ENCODE measurements at regions not wholly inside any gene's neighbourhood (a gene's known extent, or its start where the extent isn't known, plus 50 kb on each side); places are given as distances from the start of the nearest gene placed in this dataset.

DNA sequence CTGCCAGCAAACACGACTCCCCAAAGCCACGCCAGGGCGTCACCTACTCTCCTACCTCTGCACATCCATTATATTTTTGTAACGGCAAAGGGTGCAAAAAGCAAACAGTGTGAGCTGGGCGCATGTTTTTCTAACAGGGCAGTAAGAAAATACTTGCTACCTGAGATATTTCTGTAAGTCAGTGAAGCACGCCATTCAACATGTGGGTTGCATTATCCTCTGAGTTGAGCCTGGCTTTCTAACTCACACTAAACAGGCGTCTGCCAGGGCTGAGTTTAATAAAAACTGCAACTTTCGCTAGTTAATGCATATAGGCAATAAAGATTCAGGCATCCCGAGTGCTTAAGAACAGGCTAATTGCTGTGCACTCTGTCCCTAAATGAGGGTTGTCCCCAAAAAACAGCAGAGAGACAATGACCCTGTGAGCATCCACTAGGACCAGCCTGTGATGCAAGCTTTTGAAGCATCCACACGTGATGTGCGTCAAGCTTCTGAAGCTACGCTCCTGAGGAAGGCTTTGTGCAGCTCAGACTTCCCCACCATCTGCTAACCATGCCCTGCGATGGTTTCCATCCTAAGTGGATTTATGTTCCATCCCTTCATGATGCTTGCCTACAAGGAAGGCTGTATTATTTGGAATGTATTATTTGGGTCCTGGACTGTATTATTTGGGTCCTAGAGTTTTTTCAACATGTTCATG is 70.0 kb upstream of the SIM2 start:
- no peak for DNase-seq (ENCODE audit: low spot score)

- peak; percentile 36 for DNase-seq (ENCODE audit: low spot score)
These were observed 68.3 kb upstream of the SIM2 start for GRCh38 chr21:36630485-36631206.

- no peak for DNase-seq (ENCODE audit: low spot score)
These were observed 62.9 kb upstream of the SIM2 start for GRCh38 chr21:36636016-36636415.

GRCh38 chr21:36636439-36636838 is 62.5 kb upstream of the SIM2 start:
- no peak for DNase-seq (ENCODE audit: low spot score)

GRCh38 chr21:36639769-36640168 is 59.1 kb upstream of the SIM2 start:
- DNase-seq (ENCODE audit: low spot score): no peak

- no peak for DNase-seq (ENCODE audit: low spot score)
These were observed 58.7 kb upstream of the SIM2 start for GRCh38 chr21:36640174-36640720.

DNA sequence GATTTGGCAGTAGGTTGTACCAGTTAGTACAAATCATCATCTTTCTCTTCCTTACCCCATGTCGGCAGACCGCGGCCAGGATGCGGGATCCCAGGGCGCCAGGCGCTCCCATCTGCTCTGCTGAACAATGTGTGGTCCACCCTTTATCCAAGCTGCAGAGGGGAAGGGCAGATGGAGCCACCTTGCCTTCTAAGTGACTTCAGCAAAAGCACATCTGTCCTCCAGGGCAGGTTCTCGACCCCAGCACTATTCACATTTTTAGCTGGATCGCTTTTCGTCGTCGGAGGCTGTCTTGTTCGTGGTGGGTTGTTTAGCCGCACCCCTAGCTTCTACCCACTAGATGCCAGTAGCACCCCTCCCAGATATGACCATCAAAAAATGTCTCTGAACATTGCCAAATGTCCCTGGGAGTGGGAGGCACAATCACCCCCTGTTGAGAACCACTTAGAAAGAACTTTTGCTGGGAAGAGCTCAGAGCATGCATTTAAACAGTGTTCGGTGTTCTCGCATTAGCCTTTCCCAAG is 58.1 kb upstream of the SIM2 start:
- no peak for DNase-seq (ENCODE audit: low spot score)

DNA sequence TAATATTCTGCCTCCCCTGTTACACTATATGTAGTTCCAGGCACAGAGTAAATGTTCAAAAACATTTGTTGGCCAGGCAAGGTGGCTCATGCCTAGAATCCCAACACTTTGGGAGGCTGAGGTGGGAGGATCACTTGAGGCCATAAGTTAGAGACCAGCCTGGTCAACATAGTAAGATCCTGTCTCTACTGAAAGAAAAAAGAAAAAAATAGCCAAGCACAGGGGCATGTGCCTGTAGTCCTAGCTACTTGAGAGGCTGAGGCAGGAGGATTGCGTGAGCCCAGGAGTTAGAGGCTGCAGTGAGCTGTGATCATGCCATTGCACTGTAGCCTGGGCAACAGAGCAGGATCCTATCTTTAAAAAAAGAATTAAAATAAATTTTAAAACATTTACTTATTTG is 57.6 kb upstream of the SIM2 start:
- DNase-seq (ENCODE audit: low spot score): no peak

DNA sequence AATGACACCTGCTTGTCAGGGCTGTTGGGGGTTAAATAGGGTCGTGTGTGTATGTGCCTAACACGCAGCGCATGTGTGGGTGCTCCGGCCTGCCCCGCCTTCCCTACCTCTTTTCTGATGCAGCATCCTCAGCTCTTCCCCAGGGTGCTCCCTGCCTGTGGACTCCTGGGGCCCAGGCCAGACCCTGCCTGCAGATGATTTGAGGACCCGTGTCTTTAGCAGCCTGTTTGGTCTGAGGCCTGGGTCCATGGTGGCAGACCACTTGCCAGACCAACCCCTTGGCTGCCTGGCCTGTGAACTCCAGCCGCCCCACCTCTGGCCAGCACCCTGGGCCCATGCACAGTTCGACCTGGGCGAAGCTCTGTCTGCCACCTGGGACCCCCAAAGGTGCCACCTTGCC is 57.0 kb upstream of the SIM2 start:
- no peak for DNase-seq (ENCODE audit: low spot score)

DNA sequence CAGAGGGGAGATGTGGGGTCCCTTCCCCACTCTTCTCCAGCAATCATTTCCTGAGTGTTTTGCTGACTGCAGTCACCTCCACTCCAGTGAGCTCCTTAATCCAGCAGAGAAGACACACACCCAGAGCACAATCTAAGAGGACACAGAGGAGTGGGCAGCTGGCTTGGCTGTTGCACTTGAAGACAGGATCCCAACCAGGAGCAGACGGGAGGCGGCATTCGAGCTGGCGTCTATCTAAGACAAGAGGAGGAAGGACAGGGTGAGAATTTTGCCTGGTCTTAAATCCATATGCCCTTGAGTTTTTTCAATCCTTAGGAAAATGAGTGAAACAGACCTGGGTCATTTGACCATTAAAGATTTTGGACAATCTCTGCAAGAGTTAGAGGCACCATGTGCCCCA is 56.1 kb upstream of the SIM2 start:
- DNase-seq (ENCODE audit: low spot score): no peak

DNA sequence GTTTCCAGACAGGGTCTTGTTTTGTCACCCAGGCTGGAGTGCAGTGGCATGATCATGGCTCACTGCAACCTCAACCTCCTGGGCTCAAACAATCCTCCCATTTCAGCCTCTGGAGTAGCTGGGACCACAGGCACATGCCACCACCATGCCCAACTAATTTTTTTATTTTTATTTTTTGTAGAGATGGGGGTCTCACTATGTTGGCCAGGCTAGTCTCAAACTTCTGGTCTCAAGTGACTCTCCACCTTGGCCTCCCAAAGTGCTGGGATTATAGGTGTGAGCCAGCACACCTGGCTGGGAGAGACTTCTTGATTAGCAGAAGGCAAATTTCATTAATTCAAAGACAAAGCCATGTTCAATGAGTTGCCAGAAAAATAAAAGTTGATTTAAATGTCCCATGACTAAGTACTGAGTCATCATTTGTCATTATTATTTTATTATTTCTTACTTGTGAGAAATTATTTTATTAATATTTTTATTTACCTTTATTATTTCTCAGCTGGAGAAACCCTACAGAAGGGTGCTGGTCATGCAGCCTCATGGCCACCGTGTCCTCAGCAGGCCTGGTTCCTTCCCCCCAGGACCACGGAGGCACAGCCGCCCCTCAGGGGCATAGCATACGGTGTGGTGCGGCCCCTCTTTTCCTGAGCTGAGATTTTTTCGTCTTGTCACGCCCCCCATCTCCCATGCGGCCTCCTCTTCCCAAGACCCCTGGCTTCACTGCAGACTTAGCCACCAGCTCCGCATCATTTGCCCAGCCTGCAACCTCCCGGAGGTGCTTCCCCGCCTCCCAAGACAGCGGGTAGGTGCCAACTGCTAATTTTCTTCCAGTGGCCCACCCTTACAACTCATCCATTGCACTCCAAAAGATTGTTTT is 55.3 kb upstream of the SIM2 start:
- DNase-seq (ENCODE audit: low spot score): no peak

DNA sequence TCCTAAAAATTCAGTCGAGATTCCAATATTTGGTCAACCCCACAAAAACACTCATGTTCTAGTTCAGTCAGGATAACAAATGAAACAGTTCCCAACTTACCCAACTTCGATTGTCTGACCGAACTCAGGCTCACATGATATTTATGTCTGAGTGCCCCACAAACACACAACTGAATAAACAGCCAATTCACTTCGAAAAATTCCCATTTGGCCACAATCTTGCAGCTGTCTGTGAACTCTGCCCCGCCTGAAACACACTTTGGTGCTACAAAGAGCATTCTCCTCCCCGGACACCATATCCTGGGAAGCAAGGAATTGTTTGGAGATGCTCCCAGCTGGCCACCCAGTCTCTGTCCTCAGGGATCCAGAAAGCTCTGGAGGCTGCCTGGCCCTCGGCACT is 52.9 kb upstream of the SIM2 start:
- DNase-seq (ENCODE audit: low spot score): no peak

GRCh38 chr21:36646645-36647044 is 52.3 kb upstream of the SIM2 start:
- DNase-seq (ENCODE audit: low spot score): no peak

- peak; percentile 30 for DNase-seq (ENCODE audit: low spot score)
These were observed 51.4 kb upstream of the SIM2 start for GRCh38 chr21:36647279-36648093.

Measured in H4 (cell line).